ENCODE measurements at regions not wholly inside any gene's neighbourhood (a gene's known extent, or its start where the extent isn't known, plus 50 kb on each side); places are given as distances from the start of the nearest gene placed in this dataset.

DNA sequence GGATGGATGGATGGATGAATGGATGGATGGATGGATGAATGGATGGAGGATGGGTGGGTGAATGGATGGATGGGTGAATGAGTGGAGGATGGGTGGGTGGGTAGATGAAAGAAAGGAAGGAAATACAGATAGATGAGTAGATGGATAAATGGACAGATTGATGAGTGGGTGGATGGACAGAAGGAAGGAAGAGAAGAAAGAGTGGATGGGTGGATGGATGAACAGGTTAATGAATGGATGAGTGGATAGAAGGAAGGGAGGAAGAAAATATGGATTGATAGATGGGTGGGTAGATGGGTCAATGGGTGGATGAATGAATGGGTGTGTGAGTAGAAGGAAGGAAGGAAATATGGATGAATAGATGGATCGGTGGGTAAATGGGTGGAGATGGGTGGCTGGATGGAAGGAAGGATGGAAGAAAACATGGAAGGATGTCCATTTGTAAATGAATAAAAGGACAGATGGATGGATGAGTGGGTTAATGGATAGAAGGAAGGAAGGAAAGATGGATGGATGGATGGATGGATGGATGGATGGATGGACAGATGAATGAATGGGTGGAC is 97.3 kb upstream of the TNRC6C start:
- H3K27ac Mint-ChIP-seq: no peak overlapping the region
- H3K4me1 Mint-ChIP-seq (ENCODE audit: low read depth): peaks cover 40% of the 10 kb centered on the region
- no peaks in the 10 kb centered on the region for H3K9me3 Mint-ChIP-seq (ENCODE audit: insufficient read depth)
- H3K36me3 Mint-ChIP-seq (ENCODE audit: low read depth): no peaks in the 10 kb centered on the region
- POLR2A ChIA-PET: no interaction called here
- DNase-seq: no peak
- no peak for ATAC-seq
- peaks cover 13% of the 10 kb centered on the region for H3K27me3 Mint-ChIP-seq (ENCODE audit: low read depth)
- no peak overlapping the region for H3K4me3 Mint-ChIP-seq
- CTCF ChIA-PET: no interaction called here

DNA sequence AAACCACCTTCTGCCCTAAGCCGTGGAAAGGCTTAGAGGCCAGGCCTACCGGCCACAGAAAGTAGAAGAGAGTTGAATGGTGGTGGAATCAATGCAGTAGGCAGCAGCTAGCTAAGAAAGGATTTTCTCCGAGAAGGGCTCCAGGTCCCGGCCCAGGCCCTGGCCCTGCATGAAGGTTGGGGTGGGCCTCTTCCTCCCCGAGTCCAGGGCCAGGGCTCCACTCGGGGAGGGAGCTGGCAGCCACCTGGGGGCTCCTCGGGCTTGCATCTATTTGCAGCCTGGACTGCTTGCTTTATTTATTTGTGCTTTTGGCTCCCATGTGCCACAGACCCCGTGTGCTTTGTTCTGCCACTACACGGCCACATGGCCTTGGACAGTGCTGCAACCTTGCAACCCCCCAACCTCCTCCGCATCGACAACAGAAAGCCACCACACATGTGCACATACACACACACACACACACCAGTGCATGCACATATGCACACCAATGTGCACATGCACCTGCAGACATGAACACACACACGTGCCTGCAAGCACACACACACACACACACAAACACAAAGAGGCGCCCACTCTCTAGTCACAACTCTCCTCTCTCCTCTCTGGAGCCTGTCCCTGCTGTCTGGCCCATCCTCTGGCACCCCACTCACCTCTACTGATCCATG is 96.4 kb upstream of the TNRC6C start:
- Mint-ChIP-seq H3K9me3 (ENCODE audit: insufficient read depth) (no peaks in the 10 kb centered on the region), H3K27me3 (ENCODE audit: low read depth) (peaks cover 13% of the 10 kb centered on the region), H3K4me3 (no peak overlapping the region), H3K36me3 (ENCODE audit: low read depth) (no peaks in the 10 kb centered on the region), H3K4me1 (ENCODE audit: low read depth) (peaks cover 32% of the 10 kb centered on the region), H3K27ac (peak overlapping the region; percentile 7)
- DNase-seq (no peak), ATAC-seq (no peak)
- POLR2A ChIA-PET: no interaction called here
- CTCF ChIA-PET: no interaction called here

DNA sequence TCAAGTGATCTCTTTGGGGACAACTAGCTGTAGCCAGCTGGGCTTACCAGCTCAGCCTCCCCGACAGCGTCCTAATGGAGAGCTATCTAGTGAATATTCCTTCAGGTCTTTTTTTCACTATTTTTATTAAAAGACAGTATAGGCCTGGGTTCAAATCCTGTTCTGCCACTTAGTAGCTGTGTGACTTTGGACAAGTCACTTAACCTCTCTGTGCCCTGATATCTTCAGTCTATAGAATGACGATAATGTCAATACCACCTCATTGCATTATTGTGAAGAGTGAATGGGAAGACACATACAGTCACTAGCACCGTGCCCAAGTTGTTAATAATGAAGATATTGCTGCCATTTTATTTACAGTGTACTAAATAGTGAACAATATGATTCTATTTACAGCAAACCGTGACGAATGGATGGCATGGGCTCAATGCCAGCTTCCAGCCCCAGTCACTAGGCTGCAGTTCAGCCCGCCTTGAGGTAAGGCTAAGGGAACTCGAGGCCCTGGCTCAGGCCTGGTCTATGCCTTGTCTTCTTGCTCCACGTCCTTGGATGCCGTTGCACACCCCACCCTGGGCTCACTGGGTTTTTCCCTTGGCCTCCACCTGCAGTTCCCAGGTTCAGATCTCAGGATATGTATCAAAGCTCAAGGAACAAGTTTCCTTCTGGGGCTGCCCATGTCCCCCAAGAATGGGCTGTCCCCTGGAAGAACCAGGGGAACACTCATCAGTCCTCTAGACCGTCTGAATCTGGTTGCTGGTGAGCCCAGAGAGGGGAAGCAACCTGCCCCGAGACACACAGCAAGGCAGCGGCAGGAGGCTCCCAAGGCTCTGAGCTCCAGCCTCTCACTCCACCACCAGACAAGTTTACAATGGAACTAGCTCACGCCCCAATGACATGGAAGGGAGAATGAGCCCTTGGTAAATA is 95.4 kb upstream of the TNRC6C start:
- CTCF ChIA-PET: no interaction called here
- ATAC-seq: no peak
- peak overlapping the region; percentile 61 for H3K27ac Mint-ChIP-seq

DNA sequence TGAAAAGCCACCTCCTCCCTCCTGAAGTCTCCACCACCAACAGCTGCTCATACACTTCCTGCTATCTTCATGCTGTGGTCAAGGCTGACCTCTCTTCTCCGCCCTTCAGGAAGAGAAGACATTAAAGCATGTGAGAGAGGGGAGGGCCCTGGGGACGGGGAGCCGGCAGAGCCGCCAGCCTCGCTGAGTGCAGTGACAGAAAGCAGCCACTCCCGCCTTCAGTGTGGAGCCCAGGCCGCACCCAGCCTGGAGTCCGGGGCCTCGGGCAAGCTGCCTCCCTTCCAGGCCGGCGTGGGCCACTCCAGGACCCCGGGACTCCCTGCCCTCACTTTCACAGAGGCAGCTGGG is 94.7 kb upstream of the TNRC6C start:
- Mint-ChIP-seq H3K9me3 (ENCODE audit: insufficient read depth) (no peaks in the 10 kb centered on the region), H3K36me3 (ENCODE audit: low read depth) (no peaks in the 10 kb centered on the region), H3K27me3 (ENCODE audit: low read depth) (peaks cover 13% of the 10 kb centered on the region), H3K4me3 (peak overlapping the region; percentile 12), H3K27ac (peak overlapping the region; percentile 61), H3K4me1 (ENCODE audit: low read depth) (peaks cover 23% of the 10 kb centered on the region)
- ChIA-PET CTCF (no interaction called here), POLR2A (no interaction called here)
- DNase-seq (no peak), ATAC-seq (peak; percentile 50)

More for the DNA sequence above, 95.4 kb upstream of the TNRC6C start:
- Mint-ChIP-seq H3K4me1 (ENCODE audit: low read depth) (peaks cover 23% of the 10 kb centered on the region), H3K36me3 (ENCODE audit: low read depth) (no peaks in the 10 kb centered on the region), H3K27me3 (ENCODE audit: low read depth) (peaks cover 13% of the 10 kb centered on the region), H3K9me3 (ENCODE audit: insufficient read depth) (no peaks in the 10 kb centered on the region), H3K4me3 (peak overlapping the region; percentile 12)
- no peak for DNase-seq
- POLR2A ChIA-PET: no interaction called here

DNA sequence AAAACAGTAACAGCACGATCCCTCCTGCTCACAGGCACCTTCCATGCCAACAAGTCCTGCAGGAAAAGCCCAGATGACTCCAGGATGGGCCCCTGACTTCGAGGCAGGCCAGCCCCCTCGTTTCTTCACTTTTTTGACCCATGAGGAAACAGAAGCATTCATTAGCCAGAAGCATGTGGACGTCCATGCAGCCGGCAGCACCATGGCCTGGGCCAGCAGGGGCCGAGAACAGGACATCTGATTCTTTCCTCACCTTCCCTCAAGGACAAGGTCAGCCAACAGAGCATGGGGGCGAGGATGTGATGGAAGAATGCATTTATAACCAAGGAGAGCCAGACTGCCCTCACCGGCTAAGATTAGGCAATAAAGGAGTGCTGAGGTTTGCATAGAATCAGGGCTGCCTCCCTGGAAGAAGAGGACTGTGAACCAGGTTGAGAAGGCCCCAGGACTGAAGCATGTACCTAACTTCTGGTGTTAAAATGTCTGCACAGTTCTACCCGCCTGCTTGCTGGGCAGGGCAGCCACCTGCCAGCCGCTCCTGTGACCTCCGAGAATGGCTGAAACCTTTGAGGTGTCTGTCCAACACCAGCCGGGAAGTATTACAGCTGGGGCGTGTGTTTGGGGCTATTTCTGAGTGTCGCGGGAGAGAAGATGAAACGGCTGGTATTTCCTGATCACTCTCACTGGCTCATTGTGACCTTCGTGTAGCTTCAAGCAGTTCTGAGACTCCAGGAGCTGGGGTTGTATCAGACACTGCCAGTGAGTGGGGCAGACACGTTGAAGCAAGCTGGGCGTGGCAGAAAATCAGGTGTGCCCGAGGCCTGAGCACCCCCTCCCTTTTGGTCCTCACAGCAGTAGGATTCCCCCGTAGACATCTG is 94.0 kb upstream of the TNRC6C start:
- Mint-ChIP-seq H3K36me3 (ENCODE audit: low read depth) (no peaks in the 10 kb centered on the region), H3K27ac (no peak overlapping the region), H3K9me3 (ENCODE audit: insufficient read depth) (no peaks in the 10 kb centered on the region), H3K4me3 (no peak overlapping the region), H3K4me1 (ENCODE audit: low read depth) (peaks cover 30% of the 10 kb centered on the region), H3K27me3 (ENCODE audit: low read depth) (peaks cover 13% of the 10 kb centered on the region)
- ATAC-seq (no peak), DNase-seq (no peak)
- POLR2A ChIA-PET: interaction anchor here (0.7 to 1.0 kb wide), 2 partner anchors 17 to 20 kb away, joined by 4 to 5 read pairs; no protein-coding TSS in a partner anchor
- CTCF ChIA-PET: no interaction called here

DNA sequence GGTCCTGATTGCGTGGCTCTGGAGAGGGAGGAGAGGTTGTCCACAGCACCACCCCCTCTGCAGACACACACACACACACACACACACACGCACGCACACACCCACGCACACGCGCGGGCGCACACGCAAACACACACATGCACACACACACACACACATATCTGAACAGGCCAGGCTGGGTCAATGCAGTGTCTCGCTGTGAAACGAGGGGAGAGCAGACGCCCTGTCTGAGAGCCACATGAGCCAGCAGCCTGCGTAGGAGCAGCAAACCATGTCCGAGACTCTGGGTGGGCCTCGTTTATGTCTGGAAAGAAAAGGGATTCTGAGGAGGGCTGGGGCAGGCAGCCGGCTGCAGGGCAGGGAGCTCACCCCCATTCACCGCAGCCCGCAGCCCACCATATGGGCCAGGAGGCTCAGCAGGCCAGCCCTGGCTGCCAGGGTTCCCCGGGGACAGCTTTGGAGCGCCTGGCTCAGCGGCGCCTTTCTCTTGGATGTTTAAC is 93.3 kb upstream of the TNRC6C start:
- ChIA-PET POLR2A (interaction anchor here (0.7 to 1.0 kb wide), 2 partner anchors 16 to 19 kb away, joined by 4 to 5 read pairs; no protein-coding TSS in a partner anchor), CTCF (no interaction called here)
- peaks cover 13% of the 10 kb centered on the region for H3K27me3 Mint-ChIP-seq (ENCODE audit: low read depth)
- DNase-seq (no peak), ATAC-seq (no peak)
- H3K36me3 Mint-ChIP-seq (ENCODE audit: low read depth): no peaks in the 10 kb centered on the region
- H3K27ac Mint-ChIP-seq: no peak overlapping the region
- peaks cover 36% of the 10 kb centered on the region for H3K4me1 Mint-ChIP-seq (ENCODE audit: low read depth)
- no peak overlapping the region for H3K4me3 Mint-ChIP-seq
- H3K9me3 Mint-ChIP-seq (ENCODE audit: insufficient read depth): no peaks in the 10 kb centered on the region

DNA sequence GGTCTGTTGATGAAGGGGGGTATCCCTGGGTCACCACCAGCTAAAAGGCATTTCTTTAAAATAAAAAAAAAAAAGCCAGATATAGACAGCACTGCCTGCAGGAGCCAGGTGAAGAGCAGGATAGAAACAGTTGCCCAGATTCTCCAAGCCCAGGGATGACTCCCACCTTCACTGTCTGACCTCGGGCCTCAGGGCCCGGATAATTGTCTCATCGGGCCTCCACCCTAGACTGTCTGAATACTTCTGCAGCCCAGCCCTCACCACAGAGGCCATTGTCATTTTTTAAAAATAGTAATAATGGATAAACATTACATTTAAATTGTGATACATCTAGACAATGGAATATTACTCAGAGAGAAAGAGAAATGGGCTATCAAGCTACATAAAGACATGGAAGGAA is 92.8 kb upstream of the TNRC6C start:
- Mint-ChIP-seq H3K4me3 (no peak overlapping the region), H3K27me3 (ENCODE audit: low read depth) (peaks cover 13% of the 10 kb centered on the region), H3K4me1 (ENCODE audit: low read depth) (peaks cover 36% of the 10 kb centered on the region), H3K36me3 (ENCODE audit: low read depth) (no peaks in the 10 kb centered on the region), H3K27ac (no peak overlapping the region), H3K9me3 (ENCODE audit: insufficient read depth) (no peaks in the 10 kb centered on the region)
- no peak for DNase-seq
- ATAC-seq: no peak
- POLR2A ChIA-PET: interaction anchor here (1.0 kb wide), 1 partner anchor 16 kb away, joined by 5 read pairs; no protein-coding TSS in a partner anchor
- CTCF ChIA-PET: no interaction called here

DNA sequence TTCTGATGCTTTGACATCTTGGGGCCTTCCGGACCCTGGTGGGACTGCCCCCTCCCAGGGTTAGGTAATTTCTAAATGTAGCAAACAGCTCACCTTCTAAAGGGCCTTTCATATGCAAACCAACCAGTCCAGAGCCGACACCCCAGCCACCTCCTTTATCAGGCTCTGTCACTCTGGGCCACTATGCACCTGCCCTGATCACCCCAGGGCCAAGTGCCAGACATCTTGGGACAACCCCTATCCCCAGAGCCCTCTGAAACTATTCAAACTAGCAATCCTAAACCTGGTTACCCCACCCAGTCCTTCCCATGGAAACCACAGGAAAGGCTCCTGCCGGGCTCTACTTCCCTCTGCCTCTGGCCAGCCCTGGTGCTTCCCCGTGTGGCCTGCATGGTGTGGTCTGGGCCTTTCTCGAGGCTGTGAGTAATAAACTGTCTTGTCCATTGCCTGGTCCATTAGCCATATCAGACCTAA is 91.2 kb upstream of the TNRC6C start:
- POLR2A ChIA-PET: no interaction called here
- no peak for DNase-seq
- H3K9me3 Mint-ChIP-seq (ENCODE audit: insufficient read depth): no peaks in the 10 kb centered on the region
- peaks cover 45% of the 10 kb centered on the region for H3K4me1 Mint-ChIP-seq (ENCODE audit: low read depth)
- CTCF ChIA-PET: no interaction called here
- H3K36me3 Mint-ChIP-seq (ENCODE audit: low read depth): no peaks in the 10 kb centered on the region
- H3K27ac Mint-ChIP-seq: no peak overlapping the region
- H3K4me3 Mint-ChIP-seq: no peak overlapping the region
- H3K27me3 Mint-ChIP-seq (ENCODE audit: low read depth): peaks cover 3% of the 10 kb centered on the region
- ATAC-seq: no peak

DNA sequence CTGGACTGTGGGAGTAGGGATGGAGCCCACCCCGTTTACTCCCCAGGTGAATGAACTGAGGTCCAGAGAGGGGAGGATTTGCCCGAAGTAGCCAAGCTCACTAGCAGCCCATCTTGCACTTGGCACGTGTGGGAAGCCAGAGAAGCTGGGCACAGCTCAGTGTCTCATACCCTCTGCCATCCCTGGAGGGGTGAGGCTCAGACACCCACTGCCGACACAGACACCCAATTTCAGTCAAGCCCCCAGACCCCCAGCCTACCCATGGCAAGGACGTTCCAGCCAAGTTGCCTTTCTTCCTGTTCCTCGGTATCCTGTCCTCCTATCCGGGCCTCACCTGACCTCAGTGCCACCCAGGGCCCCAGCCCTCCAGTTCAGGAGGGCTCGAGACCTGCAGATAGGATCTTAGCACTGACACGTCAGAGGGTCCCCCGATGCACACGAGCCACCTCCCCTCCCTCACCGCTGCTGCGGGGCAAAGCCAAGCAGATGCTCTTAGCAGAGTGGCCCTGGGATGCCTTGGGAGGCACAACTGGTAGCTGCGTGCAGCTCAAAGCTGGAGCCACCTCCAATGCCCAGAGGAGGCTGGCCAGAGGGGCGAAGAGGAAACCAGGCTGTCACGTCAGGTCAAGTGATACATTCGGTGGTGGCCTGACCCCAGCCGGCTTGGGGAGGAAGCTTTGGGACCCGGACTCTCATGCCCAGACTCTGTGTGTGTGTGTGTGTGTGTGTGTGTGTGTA is 90.4 kb upstream of the TNRC6C start:
- ATAC-seq (no peak), DNase-seq (no peak)
- CTCF ChIA-PET: no interaction called here
- POLR2A ChIA-PET: interaction anchor here (0.6 kb wide), 1 partner anchor 11 kb away, joined by 4 read pairs; no protein-coding TSS in a partner anchor
- peaks cover 3% of the 10 kb centered on the region for H3K27me3 Mint-ChIP-seq (ENCODE audit: low read depth)
- H3K4me1 Mint-ChIP-seq (ENCODE audit: low read depth): peaks cover 50% of the 10 kb centered on the region
- H3K36me3 Mint-ChIP-seq (ENCODE audit: low read depth): peaks cover 2% of the 10 kb centered on the region
- no peaks in the 10 kb centered on the region for H3K9me3 Mint-ChIP-seq (ENCODE audit: insufficient read depth)
- no peak overlapping the region for H3K27ac Mint-ChIP-seq
- H3K4me3 Mint-ChIP-seq: no peak overlapping the region

DNA sequence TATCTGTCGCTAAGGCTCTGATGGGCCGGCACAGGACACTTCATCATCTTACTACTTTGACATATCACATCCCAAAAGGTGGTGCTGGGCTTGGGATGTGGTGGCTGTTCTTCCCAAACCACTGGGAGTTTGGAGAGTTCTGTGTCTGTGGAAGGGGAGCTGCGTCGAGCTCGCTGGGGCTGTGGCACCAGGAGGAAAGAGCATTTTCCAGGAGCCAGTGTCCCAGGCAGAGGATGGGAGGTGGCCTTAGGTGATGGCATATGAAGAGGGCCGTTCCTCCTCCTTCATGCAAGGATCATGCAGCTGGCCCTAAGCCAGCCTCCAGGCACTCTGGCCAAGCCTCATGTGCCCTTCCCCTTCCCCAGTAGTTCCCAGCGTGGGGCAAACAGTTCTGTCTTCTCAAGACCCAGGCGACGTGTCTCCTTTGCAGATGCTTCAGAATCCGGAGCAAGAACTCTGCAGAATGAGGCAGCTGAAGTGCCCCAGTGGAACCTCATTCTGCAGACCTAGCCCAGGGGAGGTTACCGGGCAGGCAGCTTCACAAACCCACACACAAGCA is 89.4 kb upstream of the TNRC6C start:
- Mint-ChIP-seq H3K9me3 (ENCODE audit: insufficient read depth) (no peaks in the 10 kb centered on the region), H3K27me3 (ENCODE audit: low read depth) (peaks cover 3% of the 10 kb centered on the region), H3K4me1 (ENCODE audit: low read depth) (peaks cover 51% of the 10 kb centered on the region), H3K27ac (no peak overlapping the region), H3K36me3 (ENCODE audit: low read depth) (peaks cover 2% of the 10 kb centered on the region), H3K4me3 (no peak overlapping the region)
- POLR2A ChIA-PET: interaction anchor here (0.6 to 1.6 kb wide), 3 partner anchors 12 to 89 kb away, joined by 4 to 7 read pairs (median 6); partner anchors contain the start of gene TNRC6C
- DNase-seq: no peak
- ATAC-seq: no peak
- CTCF ChIA-PET: interaction anchor here (0.7 to 1.3 kb wide), 3 partner anchors 144 to 696 kb away, joined by 3 read pairs; no protein-coding TSS in a partner anchor

Data from activated CD8-positive, alpha-beta T cell treated with anti-CD3 and anti-CD28 coated beads, Interleukin-2, amount 10 ng/mL, durations not matched to agents 7 days and 5 days (primary cell).